PC-3 (cell line): ENCODE measurements at regions not wholly inside any gene's neighbourhood (a gene's known extent, or its start where the extent isn't known, plus 50 kb on each side); places are given as distances from the start of the nearest gene placed in this dataset.

ENCODE experiments used
- ATAC-seq: fragments of 200-7000 bp; cut with Tn5 transposase; 2 replicates; pipeline ENCODE4 v1.9.1; 2020; ENCODE audit warnings: mild to moderate bottlenecking, moderate library complexity
- BruUV-seq: library from RNA; stranded (reverse); fragments of 400-500 nt; replicated peaks from 2 replicates; lab custom pipeline; 2021; lab: Mats Ljungman, UMichigan
- CTCF ChIA-PET: fragments of 300-600 bp; sonication (Branson Sonifier 250); formaldehyde crosslinking; loops from one replicate; lab custom pipeline; 2022; ENCODE audit warnings: antibody characterized with exemption; lab: Charles Lee
- POLR2A ChIA-PET: fragments of 300-600 bp; sonication (Branson Sonifier 250); formaldehyde crosslinking; loops from one replicate; lab custom pipeline; 2022; ENCODE audit warnings: antibody characterized with exemption; ENCODE audit not compliant: unreplicated experiment; lab: Charles Lee
- DNase-seq: peaks from one replicate; pipeline ENCODE4 v3.0.0-alpha.2; 2015
- H2AFZ ChIP-seq: fragments of 300-600 bp; sonication (generic); 2 replicates; pipeline ENCODE4 v1.6.0; 2016; ENCODE audit warnings: antibody characterized with exemption, low read length
- H3F3A ChIP-seq: fragments of 300-600 bp; sonication (generic); one replicate; pipeline ENCODE4 v1.6.0; 2017; ENCODE audit warnings: antibody characterized with exemption, low read length, control low read depth, mild to moderate bottlenecking; ENCODE audit not compliant: unreplicated experiment
- H3K27ac ChIP-seq: fragments of 300-600 bp; sonication (generic); 2 replicates; pipeline ENCODE4 v1.5.1; 2016; ENCODE audit warnings: mild to moderate bottlenecking, low read length
- H3K27me3 ChIP-seq: fragments of 300-600 bp; sonication (generic); 2 replicates; pipeline ENCODE4 v1.6.1; 2016; ENCODE audit warnings: low read length, mixed read lengths
- H3K36me3 ChIP-seq: fragments of 300-600 bp; sonication (generic); 2 replicates; pipeline ENCODE4 v1.6.1; 2016; ENCODE audit warnings: low read depth, mixed run types, low read length, mixed read lengths
- H3K4me1 ChIP-seq: fragments of 300-600 bp; sonication (generic); 2 replicates; pipeline ENCODE4 v1.5.1; 2016; ENCODE audit warnings: low read length; ENCODE audit not compliant: insufficient read depth
- H3K4me2 ChIP-seq: fragments of 300-600 bp; sonication (generic); 2 replicates; pipeline ENCODE4 v1.6.0; 2016; ENCODE audit warnings: low read length
- H3K4me3 ChIP-seq: fragments of 300-600 bp; sonication (generic); 2 replicates; pipeline ENCODE4 v1.5.1; 2016; ENCODE audit warnings: mild to moderate bottlenecking, low read length, mixed read lengths
- H3K79me2 ChIP-seq: fragments of 300-600 bp; sonication (generic); 2 replicates; pipeline ENCODE4 v1.6.1; 2017; ENCODE audit warnings: low read length, mixed read lengths
- H3K9ac ChIP-seq: fragments of 300-600 bp; sonication (generic); 2 replicates; pipeline ENCODE4 v1.6.0; 2016; ENCODE audit warnings: mild to moderate bottlenecking, low read length
- H3K9me2 ChIP-seq: fragments of 300-600 bp; sonication (generic); replicated peaks from 2 replicates; pipeline ENCODE4 v1.6.1; 2016; ENCODE audit warnings: mixed run types, low read length, mixed read lengths
- H3K9me3 ChIP-seq: fragments of 300-600 bp; sonication (generic); 2 replicates; pipeline ENCODE4 v1.6.1; 2016; ENCODE audit warnings: low read length, mixed read lengths
- H4K20me1 ChIP-seq: fragments of 300-600 bp; sonication (generic); 2 replicates; pipeline ENCODE4 v1.6.1; 2016; ENCODE audit warnings: low read length, mixed read lengths
- EZH2 ChIP-seq: fragments of 300-600 bp; sonication (generic); IDR thresholded peaks from one replicate; pipeline ENCODE4 v1.6.1; 2017; ENCODE audit warnings: antibody characterized with exemption, mild to moderate bottlenecking, low read length; ENCODE audit not compliant: unreplicated experiment
- EZH2phosphoT487 ChIP-seq: fragments of 300-600 bp; sonication (generic); IDR thresholded peaks from 2 replicates; pipeline ENCODE4 v1.6.1; 2018; ENCODE audit warnings: mild to moderate bottlenecking, antibody characterized with exemption, low read length, borderline replicate concordance
- intact Hi-C: fragments of 100-400 bp; cut with micrococcal nuclease; formaldehyde crosslinking; loops from 2 replicates; pipeline ENCODE4 v1.9.0; 2023
- TF ChIP-seq, protein P1 (sequence below): fragments of 300-600 bp; sonication (generic); conservative IDR thresholded peaks from 2 replicates; pipeline ENCODE4 v1.5.1; 2017; ENCODE audit warnings: antibody characterized with exemption, low read depth, mild to moderate bottlenecking, low read length

DNA sequence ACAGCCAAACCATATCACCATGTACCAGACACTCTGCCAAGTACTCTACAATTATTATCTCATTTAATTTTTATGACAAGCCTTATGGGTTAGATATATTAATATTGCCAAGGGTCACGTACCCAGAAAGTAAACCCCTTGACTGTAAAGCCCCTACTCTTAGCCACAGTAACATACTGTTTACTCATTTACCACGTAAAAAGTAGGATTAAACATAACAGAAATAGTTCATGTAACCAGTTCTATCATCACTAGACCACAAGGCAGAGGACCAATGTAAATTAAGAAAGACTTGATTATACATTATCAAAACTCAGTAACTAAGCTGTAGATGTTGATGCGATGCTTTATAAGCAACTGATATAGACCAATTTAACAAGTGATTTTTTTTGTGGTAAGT is 101.5 kb upstream of the CNTNAP4 start:
- CTCF ChIA-PET, result no interaction called here

DNA sequence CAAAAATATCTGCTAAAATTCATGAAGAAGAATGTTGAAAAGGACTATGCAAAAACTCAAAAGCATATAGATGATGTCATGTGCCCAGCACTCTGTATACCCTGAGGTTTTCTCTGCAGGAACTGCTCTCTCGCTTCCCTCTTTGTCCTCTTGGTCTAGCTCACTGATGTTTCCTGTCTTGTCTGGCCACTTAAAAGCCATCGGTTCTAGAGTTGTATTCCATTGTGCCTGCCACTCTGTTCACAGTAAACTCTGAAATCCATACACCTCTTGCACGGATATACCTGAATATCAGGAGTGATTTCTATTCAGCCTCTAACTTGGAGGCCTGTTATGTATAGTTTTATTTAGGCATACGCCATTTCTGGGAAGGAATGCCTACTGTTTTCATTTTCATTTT is 101.0 kb upstream of the CNTNAP4 start:
- Histone ChIP-seq H3K36me3 (no peaks in the 10 kb centered on the region), H3K4me2 (no peak overlapping the region), H3K9me3 (no peaks in the 10 kb centered on the region), H3K4me1 (no peaks in the 10 kb centered on the region), H3K9ac (no peak overlapping the region), H4K20me1 (no peaks in the 10 kb centered on the region), H3K4me3 (no peak overlapping the region), H3F3A (no peaks in the 10 kb centered on the region), H3K9me2 (no peaks in the 10 kb centered on the region), H3K27ac (no peak overlapping the region), H2AFZ (no peak overlapping the region), H3K79me2 (no peaks in the 10 kb centered on the region), H3K27me3 (no peaks in the 10 kb centered on the region)
- CTCF ChIA-PET, result no interaction called here
- no peak for ATAC-seq
- TF ChIP-seq EZH2 (no peak), EZH2phosphoT487 (no peak)
- TF ChIP-seq, protein P1, sequence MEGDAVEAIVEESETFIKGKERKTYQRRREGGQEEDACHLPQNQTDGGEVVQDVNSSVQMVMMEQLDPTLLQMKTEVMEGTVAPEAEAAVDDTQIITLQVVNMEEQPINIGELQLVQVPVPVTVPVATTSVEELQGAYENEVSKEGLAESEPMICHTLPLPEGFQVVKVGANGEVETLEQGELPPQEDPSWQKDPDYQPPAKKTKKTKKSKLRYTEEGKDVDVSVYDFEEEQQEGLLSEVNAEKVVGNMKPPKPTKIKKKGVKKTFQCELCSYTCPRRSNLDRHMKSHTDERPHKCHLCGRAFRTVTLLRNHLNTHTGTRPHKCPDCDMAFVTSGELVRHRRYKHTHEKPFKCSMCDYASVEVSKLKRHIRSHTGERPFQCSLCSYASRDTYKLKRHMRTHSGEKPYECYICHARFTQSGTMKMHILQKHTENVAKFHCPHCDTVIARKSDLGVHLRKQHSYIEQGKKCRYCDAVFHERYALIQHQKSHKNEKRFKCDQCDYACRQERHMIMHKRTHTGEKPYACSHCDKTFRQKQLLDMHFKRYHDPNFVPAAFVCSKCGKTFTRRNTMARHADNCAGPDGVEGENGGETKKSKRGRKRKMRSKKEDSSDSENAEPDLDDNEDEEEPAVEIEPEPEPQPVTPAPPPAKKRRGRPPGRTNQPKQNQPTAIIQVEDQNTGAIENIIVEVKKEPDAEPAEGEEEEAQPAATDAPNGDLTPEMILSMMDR, result no peak
- no peak for DNase-seq
- BruUV-seq, result no TSS peak
- POLR2A ChIA-PET, result no interaction called here
- intact Hi-C loops, result no loop called here

More for the DNA sequence above, 101.5 kb upstream of the CNTNAP4 start:
- Histone ChIP-seq H3K9me3 (no peaks in the 10 kb centered on the region), H3K27ac (no peak overlapping the region), H4K20me1 (no peaks in the 10 kb centered on the region), H3K36me3 (no peaks in the 10 kb centered on the region), H3K79me2 (no peaks in the 10 kb centered on the region), H3K4me3 (no peak overlapping the region), H3K4me1 (no peaks in the 10 kb centered on the region), H3F3A (no peaks in the 10 kb centered on the region), H2AFZ (no peak overlapping the region), H3K9ac (no peak overlapping the region), H3K27me3 (no peaks in the 10 kb centered on the region), H3K9me2 (no peaks in the 10 kb centered on the region), H3K4me2 (no peak overlapping the region)
- no peak for DNase-seq
- POLR2A ChIA-PET, result no interaction called here
- ATAC-seq, result no peak
- intact Hi-C loops, result no loop called here
- TF ChIP-seq EZH2phosphoT487, result no peak
- TF ChIP-seq, protein P1, result no peak
- no peak for TF ChIP-seq EZH2
- BruUV-seq, result no TSS peak

GRCh38 chr16:76176616-76177015 is 100.6 kb upstream of the CNTNAP4 start:
- H3K36me3 ChIP-seq, result no peaks in the 10 kb centered on the region
- H3K9ac ChIP-seq, result no peak overlapping the region
- TF ChIP-seq EZH2phosphoT487 (no peak), EZH2 (no peak)
- TF ChIP-seq, protein P1, result no peak
- DNase-seq (no peak), ATAC-seq (no peak)
- H4K20me1 ChIP-seq, result no peaks in the 10 kb centered on the region
- POLR2A ChIA-PET, result no interaction called here
- no peaks in the 10 kb centered on the region for H3K9me3 ChIP-seq
- no peaks in the 10 kb centered on the region for H3K4me1 ChIP-seq
- H3K4me2 ChIP-seq, result no peak overlapping the region
- H2AFZ ChIP-seq, result no peak overlapping the region
- H3F3A ChIP-seq, result no peaks in the 10 kb centered on the region
- H3K79me2 ChIP-seq, result no peaks in the 10 kb centered on the region
- CTCF ChIA-PET, result no interaction called here
- no peak overlapping the region for H3K27ac ChIP-seq
- no peak overlapping the region for H3K4me3 ChIP-seq
- no TSS peak for BruUV-seq
- intact Hi-C loops, result no loop called here
- no peaks in the 10 kb centered on the region for H3K9me2 ChIP-seq
- H3K27me3 ChIP-seq, result no peaks in the 10 kb centered on the region
